ENCODE measurements at regions not wholly inside any gene's neighbourhood (a gene's known extent, or its start where the extent isn't known, plus 50 kb on each side); places are given as distances from the start of the nearest gene placed in this dataset.

- Mint-ChIP-seq H3K27me3 (ENCODE audit: insufficient read depth) (no peaks in the 10 kb centered on the region), H3K9me3 (no peaks in the 10 kb centered on the region), H3K4me1 (ENCODE audit: low read depth) (no peaks in the 10 kb centered on the region), H3K36me3 (ENCODE audit: low read depth) (no peaks in the 10 kb centered on the region), H3K4me3 (no peak overlapping the region), H3K27ac (no peak overlapping the region)
- no peak for DNase-seq (ENCODE audit: low spot score)
- intact Hi-C loops (cut with micrococcal nuclease): no loop called here
Observed at GRCh38 chr16:85361441-85362118, 249.3 kb upstream of the CIBAR2 start.

DNA sequence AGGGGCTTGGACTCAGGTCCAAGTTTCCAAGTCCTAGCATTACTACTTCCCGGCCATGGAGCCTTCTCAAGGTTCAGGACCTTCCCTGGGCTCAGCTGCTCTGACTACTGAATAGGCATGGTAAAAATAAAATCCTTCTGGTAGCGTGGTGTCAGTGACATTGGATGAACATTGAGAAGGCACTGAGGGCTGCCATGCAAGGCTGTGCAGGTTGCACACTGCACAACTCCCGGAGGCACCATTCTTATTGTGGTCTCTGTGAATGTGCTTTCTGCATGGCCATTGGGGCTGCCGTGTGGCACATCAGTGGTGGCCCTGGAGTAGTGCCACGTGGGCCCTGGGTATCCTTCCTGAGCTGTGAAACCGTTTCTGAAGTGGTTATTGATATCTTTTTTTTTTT is 250.2 kb upstream of the CIBAR2 start:
- no peaks in the 10 kb centered on the region for H3K27me3 Mint-ChIP-seq (ENCODE audit: insufficient read depth)
- no peak overlapping the region for H3K27ac Mint-ChIP-seq
- H3K36me3 Mint-ChIP-seq (ENCODE audit: low read depth): no peaks in the 10 kb centered on the region
- intact Hi-C loops (cut with micrococcal nuclease): no loop called here
- no peaks in the 10 kb centered on the region for H3K9me3 Mint-ChIP-seq
- no peaks in the 10 kb centered on the region for H3K4me1 Mint-ChIP-seq (ENCODE audit: low read depth)
- no peak overlapping the region for H3K4me3 Mint-ChIP-seq
- DNase-seq (ENCODE audit: low spot score): no peak

- Mint-ChIP-seq H3K9me3 (no peaks in the 10 kb centered on the region), H3K27ac (no peak overlapping the region), H3K27me3 (ENCODE audit: insufficient read depth) (no peaks in the 10 kb centered on the region), H3K4me1 (ENCODE audit: low read depth) (no peaks in the 10 kb centered on the region), H3K36me3 (ENCODE audit: low read depth) (no peaks in the 10 kb centered on the region), H3K4me3 (no peak overlapping the region)
- no peak for DNase-seq (ENCODE audit: low spot score)
- intact Hi-C loops (cut with micrococcal nuclease): no loop called here
Observed at GRCh38 chr16:85363427-85363826, 249.7 kb upstream of the GSE1 start.

DNA sequence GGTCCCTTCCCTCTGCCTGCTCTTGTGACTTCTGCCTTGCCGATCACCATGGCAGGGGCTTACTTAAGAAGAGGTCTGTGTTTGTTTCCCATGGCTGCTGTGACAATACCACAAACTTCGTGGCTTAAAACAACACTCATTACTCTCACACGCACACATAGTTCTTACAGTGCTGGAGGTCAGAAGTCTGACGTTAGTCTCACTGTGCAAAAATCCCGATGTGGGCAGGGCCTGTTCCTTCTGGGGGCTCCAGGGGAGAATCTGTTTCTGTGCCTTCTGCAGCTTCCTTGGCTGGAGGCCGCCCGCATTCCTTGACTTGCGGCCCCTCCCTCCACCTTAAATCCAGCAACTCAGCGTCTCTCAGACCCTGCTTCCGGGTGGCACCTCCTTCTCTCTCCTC is 249.2 kb upstream of the GSE1 start:
- DNase-seq (ENCODE audit: low spot score): no peak
- Mint-ChIP-seq H3K36me3 (ENCODE audit: low read depth) (no peaks in the 10 kb centered on the region), H3K4me3 (no peak overlapping the region), H3K27ac (no peak overlapping the region), H3K4me1 (ENCODE audit: low read depth) (no peaks in the 10 kb centered on the region), H3K9me3 (no peaks in the 10 kb centered on the region), H3K27me3 (ENCODE audit: insufficient read depth) (no peaks in the 10 kb centered on the region)
- intact Hi-C loops (cut with micrococcal nuclease): no loop called here

DNA sequence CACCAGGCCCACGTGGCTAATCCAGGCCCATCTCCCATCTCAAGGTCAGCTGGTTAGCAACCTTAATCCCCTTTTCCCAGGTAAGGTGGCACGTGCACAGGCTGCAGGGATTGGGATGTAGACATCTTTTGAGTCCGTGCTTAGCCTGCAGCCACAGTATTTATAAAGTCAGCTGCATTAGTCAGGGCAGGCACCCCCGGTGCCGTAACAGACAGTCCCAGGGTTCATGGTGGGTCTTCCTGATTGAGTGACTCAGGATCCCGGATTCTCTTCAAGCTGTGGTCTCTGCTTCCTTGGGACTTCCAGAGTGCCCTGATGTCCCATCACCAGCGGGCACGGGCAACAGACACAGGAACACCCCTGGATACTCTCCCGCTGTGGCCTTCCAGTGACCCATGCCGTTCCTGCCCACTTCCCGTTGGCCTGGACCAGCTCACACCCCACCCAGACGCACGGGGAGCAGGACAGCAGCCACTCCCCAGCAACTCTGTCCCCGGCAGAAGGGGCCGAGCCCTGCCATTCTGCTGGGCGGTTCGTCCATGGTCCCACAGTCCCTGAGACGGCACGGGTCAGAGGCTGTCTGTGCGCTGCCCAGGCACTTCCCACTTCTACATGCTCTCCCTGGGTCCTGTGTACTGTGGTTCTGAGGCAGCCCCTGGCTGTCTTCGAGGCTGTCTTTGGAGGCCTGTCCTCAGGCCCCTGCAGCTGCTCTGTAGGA is 248.6 kb upstream of the GSE1 start:
- Mint-ChIP-seq H3K36me3 (ENCODE audit: low read depth) (no peaks in the 10 kb centered on the region), H3K9me3 (no peaks in the 10 kb centered on the region), H3K4me1 (ENCODE audit: low read depth) (no peaks in the 10 kb centered on the region), H3K4me3 (no peak overlapping the region), H3K27me3 (ENCODE audit: insufficient read depth) (no peaks in the 10 kb centered on the region), H3K27ac (no peak overlapping the region)
- intact Hi-C loops (cut with micrococcal nuclease): no loop called here
- no peak for DNase-seq (ENCODE audit: low spot score)

DNA sequence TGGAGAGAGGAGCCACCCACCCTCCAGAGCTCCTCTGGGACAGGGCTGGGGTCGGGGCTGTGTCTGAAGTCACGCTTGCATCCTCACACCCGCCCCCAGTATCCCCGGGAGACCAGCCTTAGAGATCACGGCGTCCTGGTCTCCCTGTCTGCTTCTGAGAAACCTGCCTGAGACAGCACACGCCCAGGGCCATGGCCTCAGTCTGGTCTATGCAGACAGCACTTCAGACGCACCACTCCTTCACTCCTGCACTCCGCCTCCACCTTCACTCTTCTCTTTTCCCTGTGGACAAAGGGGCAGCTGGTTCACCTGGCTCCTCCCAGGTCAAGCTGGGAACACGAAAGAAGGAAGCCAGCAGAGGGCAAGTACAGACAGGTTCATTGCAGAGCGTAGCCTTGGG is 248.0 kb upstream of the GSE1 start:
- Mint-ChIP-seq H3K4me3 (no peak overlapping the region), H3K9me3 (no peaks in the 10 kb centered on the region), H3K36me3 (ENCODE audit: low read depth) (no peaks in the 10 kb centered on the region), H3K27me3 (ENCODE audit: insufficient read depth) (no peaks in the 10 kb centered on the region), H3K4me1 (ENCODE audit: low read depth) (no peaks in the 10 kb centered on the region), H3K27ac (no peak overlapping the region)
- intact Hi-C loops (cut with micrococcal nuclease): no loop called here
- no peak for DNase-seq (ENCODE audit: low spot score)

DNA sequence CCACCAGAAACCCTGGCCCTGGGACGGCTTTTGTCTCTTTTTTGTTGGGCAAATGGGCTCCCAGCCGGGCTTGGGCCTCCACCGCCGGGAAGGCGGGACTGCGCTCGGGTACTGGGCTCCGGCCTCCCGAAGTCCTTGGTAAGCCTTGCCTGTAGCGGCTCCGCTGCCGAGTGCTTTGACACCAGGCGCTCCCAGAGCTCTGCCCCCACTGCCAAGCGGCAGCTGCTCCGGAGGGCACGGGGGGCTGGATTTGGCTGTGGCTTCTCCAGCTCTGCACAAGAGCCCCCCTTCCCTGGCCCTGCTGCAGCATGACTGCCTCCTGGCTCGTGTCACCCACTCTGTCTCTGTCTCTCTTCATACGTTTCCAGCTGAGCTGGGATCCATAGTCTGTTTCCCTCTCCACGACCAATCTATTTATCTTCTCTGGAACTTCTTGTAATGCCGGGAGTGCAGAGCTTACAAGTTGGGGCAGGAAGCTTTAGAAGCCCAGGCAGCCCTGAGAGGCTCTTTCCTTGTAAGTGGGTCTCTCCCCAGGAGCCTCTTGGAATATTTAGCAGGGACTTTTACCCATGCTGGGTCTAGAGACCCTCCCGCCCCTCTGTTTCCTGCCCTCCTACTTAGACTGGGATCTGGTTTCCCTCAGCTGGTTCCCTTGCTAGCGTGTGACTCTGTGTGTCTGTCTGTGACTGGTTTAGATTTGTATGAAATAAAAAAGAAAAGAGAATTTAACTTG is 246.9 kb upstream of the GSE1 start:
- Mint-ChIP-seq H3K27ac (no peak overlapping the region), H3K4me1 (ENCODE audit: low read depth) (no peaks in the 10 kb centered on the region), H3K27me3 (ENCODE audit: insufficient read depth) (no peaks in the 10 kb centered on the region), H3K36me3 (ENCODE audit: low read depth) (no peaks in the 10 kb centered on the region), H3K9me3 (no peaks in the 10 kb centered on the region), H3K4me3 (no peak overlapping the region)
- DNase-seq (ENCODE audit: low spot score): no peak
- intact Hi-C loops (cut with micrococcal nuclease): no loop called here

- Mint-ChIP-seq H3K27ac (no peak overlapping the region), H3K36me3 (ENCODE audit: low read depth) (no peaks in the 10 kb centered on the region), H3K27me3 (ENCODE audit: insufficient read depth) (no peaks in the 10 kb centered on the region), H3K4me3 (no peak overlapping the region), H3K4me1 (ENCODE audit: low read depth) (no peaks in the 10 kb centered on the region), H3K9me3 (no peaks in the 10 kb centered on the region)
- DNase-seq (ENCODE audit: low spot score): no peak
- intact Hi-C loops (cut with micrococcal nuclease): no loop called here
Observed at GRCh38 chr16:85367485-85367884, 245.6 kb upstream of the GSE1 start.

GRCh38 chr16:85369060-85369459 is 244.1 kb upstream of the GSE1 start:
- Mint-ChIP-seq H3K4me1 (ENCODE audit: low read depth) (no peaks in the 10 kb centered on the region), H3K27me3 (ENCODE audit: insufficient read depth) (no peaks in the 10 kb centered on the region), H3K36me3 (ENCODE audit: low read depth) (no peaks in the 10 kb centered on the region), H3K9me3 (no peaks in the 10 kb centered on the region), H3K4me3 (no peak overlapping the region), H3K27ac (no peak overlapping the region)
- intact Hi-C loops (cut with micrococcal nuclease): no loop called here
- no peak for DNase-seq (ENCODE audit: low spot score)

GRCh38 chr16:85369741-85370528 is 243.2 kb upstream of the GSE1 start:
- Mint-ChIP-seq H3K36me3 (ENCODE audit: low read depth) (no peaks in the 10 kb centered on the region), H3K27ac (no peak overlapping the region), H3K4me1 (ENCODE audit: low read depth) (no peaks in the 10 kb centered on the region), H3K9me3 (no peaks in the 10 kb centered on the region), H3K27me3 (ENCODE audit: insufficient read depth) (no peaks in the 10 kb centered on the region), H3K4me3 (no peak overlapping the region)
- intact Hi-C loops (cut with micrococcal nuclease): loop anchor here (2.0 kb wide), 1 partner anchor 349 kb away; no protein-coding TSS in a partner anchor
- peak; percentile 12 for DNase-seq (ENCODE audit: low spot score)

GRCh38 chr16:85370543-85370880 is 242.6 kb upstream of the GSE1 start:
- Mint-ChIP-seq H3K4me3 (no peak overlapping the region), H3K36me3 (ENCODE audit: low read depth) (no peaks in the 10 kb centered on the region), H3K27ac (no peak overlapping the region), H3K27me3 (ENCODE audit: insufficient read depth) (no peaks in the 10 kb centered on the region), H3K9me3 (no peaks in the 10 kb centered on the region), H3K4me1 (ENCODE audit: low read depth) (no peaks in the 10 kb centered on the region)
- intact Hi-C loops (cut with micrococcal nuclease): loop anchor here (2.0 kb wide), 1 partner anchor 348 kb away; no protein-coding TSS in a partner anchor
- no peak for DNase-seq (ENCODE audit: low spot score)

DNA sequence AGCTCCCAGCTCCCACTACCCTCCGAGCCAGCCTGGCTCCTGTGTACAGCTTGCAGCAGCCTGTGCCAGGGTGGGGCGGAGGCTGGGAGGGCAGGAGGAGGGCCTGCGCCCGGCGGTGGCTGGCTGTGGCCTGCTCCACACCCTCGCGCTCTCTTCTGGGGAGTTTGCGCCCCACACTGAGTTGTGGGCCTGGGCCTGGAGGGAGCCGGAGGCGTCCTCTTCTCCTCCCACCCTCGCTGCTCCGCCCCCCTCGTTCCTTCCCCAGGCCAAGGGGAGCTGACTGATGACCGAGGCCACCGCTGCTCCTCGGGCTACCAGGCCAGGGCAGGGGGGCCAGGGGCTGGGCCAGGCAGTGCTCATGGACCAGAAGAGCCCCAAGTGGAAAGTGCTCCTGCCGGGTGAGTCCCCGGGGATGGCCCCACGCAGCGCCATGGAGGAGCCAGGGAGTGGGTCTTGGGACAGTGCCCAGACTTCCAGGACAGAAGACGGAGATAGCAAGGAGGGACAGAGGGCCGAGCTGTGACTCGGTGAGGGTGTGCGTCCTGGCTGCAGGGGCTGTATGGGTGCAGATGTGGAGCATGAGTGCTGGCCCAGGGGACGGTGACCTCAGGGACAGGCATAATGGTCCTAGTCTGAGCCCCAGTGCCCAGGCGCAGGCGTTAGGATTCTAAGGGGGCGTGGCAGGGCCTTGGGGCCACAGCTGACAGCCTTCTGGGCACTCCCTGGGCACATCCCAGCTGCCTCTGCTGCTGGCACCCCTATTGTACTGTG is 242.1 kb upstream of the GSE1 start:
- no peak for DNase-seq (ENCODE audit: low spot score)
- intact Hi-C loops (cut with micrococcal nuclease): loop anchor here (2.0 kb wide), 1 partner anchor 348 kb away; no protein-coding TSS in a partner anchor
- Mint-ChIP-seq H3K36me3 (ENCODE audit: low read depth) (no peaks in the 10 kb centered on the region), H3K9me3 (no peaks in the 10 kb centered on the region), H3K4me1 (ENCODE audit: low read depth) (no peaks in the 10 kb centered on the region), H3K27me3 (ENCODE audit: insufficient read depth) (no peaks in the 10 kb centered on the region), H3K27ac (no peak overlapping the region), H3K4me3 (no peak overlapping the region)

Data from activated T-helper 1 cell treated with anti-CD3 and anti-CD28 coated beads, Interleukin-12 subunit alpha, Interleukin-12 subunit beta, Interleukin-2, Interleukin-4 antibody, amounts not matched to agents 30 ng/mL and 10 ng/mL and 1 ng/mL, durations not matched to agents 14 hours and 24 hours and 36 hours (primary cell).